GM23248 (cell line): ENCODE measurements at regions not wholly inside any gene's neighbourhood (a gene's known extent, or its start where the extent isn't known, plus 50 kb on each side); places are given as distances from the start of the nearest gene placed in this dataset.

Experiments
- DNase-seq: peaks from one replicate; pipeline ENCODE4 v3.0.0-alpha.2; 2015
- H2AFZ ChIP-seq: fragments of 200-600 bp; sonication (generic); 2 replicates; pipeline ENCODE4 v1.6.1; 2016; ENCODE audit warnings: antibody characterized with exemption
- H3F3A ChIP-seq: fragments of 200-600 bp; sonication (generic); 2 replicates; pipeline ENCODE4 v1.6.1; 2016; ENCODE audit warnings: mild to moderate bottlenecking, antibody characterized with exemption, mixed run types; ENCODE audit not compliant: insufficient read depth
- H3K27ac ChIP-seq: fragments of 200-600 bp; sonication (generic); 2 replicates; pipeline ENCODE4 v1.5.1; 2016; ENCODE audit warnings: mild to moderate bottlenecking
- H3K27me3 ChIP-seq: fragments of 200-600 bp; sonication (generic); replicated peaks from 2 replicates; pipeline ENCODE4 v1.6.1; 2016; ENCODE audit warnings: mild to moderate bottlenecking; ENCODE audit not compliant: insufficient read depth
- H3K36me3 ChIP-seq: fragments of 200-600 bp; sonication (generic); 2 replicates; pipeline ENCODE4 v1.6.1; 2016; ENCODE audit warnings: low read depth, mild to moderate bottlenecking
- H3K4me1 ChIP-seq: fragments of 200-600 bp; sonication (generic); 2 replicates; pipeline ENCODE4 v1.6.1; 2016; ENCODE audit warnings: mild to moderate bottlenecking; ENCODE audit not compliant: insufficient read depth
- H3K4me2 ChIP-seq: fragments of 200-600 bp; sonication (generic); one replicate; pipeline ENCODE4 v1.6.1; 2016; ENCODE audit warnings: mild to moderate bottlenecking; ENCODE audit not compliant: unreplicated experiment
- H3K4me3 ChIP-seq: fragments of 200-600 bp; sonication (generic); 2 replicates; pipeline ENCODE4 v1.5.1; 2016; ENCODE audit warnings: mild to moderate bottlenecking
- H3K79me2 ChIP-seq: fragments of 200-600 bp; sonication (generic); 2 replicates; pipeline ENCODE4 v1.6.1; 2016; ENCODE audit warnings: mild to moderate bottlenecking; ENCODE audit not compliant: insufficient read depth
- H3K9ac ChIP-seq: fragments of 200-600 bp; sonication (generic); 2 replicates; pipeline ENCODE4 v1.6.1; 2016; ENCODE audit warnings: mild to moderate bottlenecking
- H3K9me2 ChIP-seq: fragments of 200-600 bp; sonication (generic); 2 replicates; pipeline ENCODE4 v1.6.1; 2016; ENCODE audit warnings: mixed run types, mild to moderate bottlenecking, moderate library complexity; ENCODE audit not compliant: insufficient read depth
- H3K9me3 ChIP-seq: fragments of 200-600 bp; sonication (generic); one replicate; pipeline ENCODE4 v1.6.1; 2017; ENCODE audit warnings: low read depth
- H4K20me1 ChIP-seq: fragments of 200-600 bp; sonication (generic); 2 replicates; pipeline ENCODE4 v1.6.0; 2016; ENCODE audit not compliant: insufficient read depth
- EZH2 ChIP-seq: fragments of 200-600 bp; sonication (generic); IDR thresholded peaks from 2 replicates; pipeline ENCODE4 v1.6.1; 2018; ENCODE audit warnings: antibody characterized with exemption, mild to moderate bottlenecking; ENCODE audit not compliant: insufficient read depth, poor library complexity, severe bottlenecking
- EZH2phosphoT487 ChIP-seq: fragments of 200-600 bp; sonication (generic); IDR thresholded peaks from 2 replicates; pipeline ENCODE4 v1.6.1; 2018; ENCODE audit warnings: antibody characterized with exemption, moderate library complexity, mild to moderate bottlenecking, low read depth; ENCODE audit not compliant: insufficient read depth
- WGBS, 2 experiments: methylation state at CpG; one replicate each; pipeline ENCODE4 v1.1.6; 2015 to 2017; ENCODE audit warnings: low lambda C conversion rate in 2 of 2, low coverage in 1 of 2; ENCODE audit errors: missing lambda C conversion rate in 2 of 2; 5-methylcytosine and 5-hydroxymethylcytosine counted together
- in situ Hi-C: fragments of 300-500 bp; cut with MboI; formaldehyde crosslinking; loops from 2 replicates; pipeline ENCODE4 v1.15.0; 2020

DNA sequence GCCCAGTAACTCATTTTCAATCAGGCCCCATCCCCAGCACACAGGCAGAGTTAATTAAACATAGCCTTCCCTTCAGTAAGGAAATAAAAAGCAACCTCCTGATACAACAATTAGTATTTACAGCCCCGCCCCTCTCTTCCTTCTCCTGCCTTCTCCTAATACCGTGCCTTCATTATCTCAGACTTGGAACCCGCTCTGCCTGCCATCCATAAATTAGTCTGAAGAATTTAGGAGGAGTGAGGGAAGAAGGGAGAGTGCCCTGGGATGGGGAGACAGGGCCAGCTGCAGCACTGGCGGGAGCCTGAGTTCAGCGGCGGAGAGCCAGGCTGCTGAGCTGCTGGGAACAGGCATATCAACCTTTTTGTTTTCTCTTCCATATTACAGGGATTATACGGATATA is 172.8 kb downstream of the ACTL8 start:
- Histone ChIP-seq H3K27ac (no peak overlapping the region), H3K9ac (no peak overlapping the region), H3K36me3 (no peaks in the 10 kb centered on the region), H3K4me3 (no peak overlapping the region), H3K79me2 (no peaks in the 10 kb centered on the region), H3K4me2 (no peak overlapping the region), H4K20me1 (no peaks in the 10 kb centered on the region), H3K9me3 (no peaks in the 10 kb centered on the region), H2AFZ (no peak overlapping the region), H3K9me2 (no peaks in the 10 kb centered on the region), H3K27me3 (peaks cover 13% of the 10 kb centered on the region), H3K4me1 (no peaks in the 10 kb centered on the region), H3F3A (no peaks in the 10 kb centered on the region)
- 0 to 3% methylated on average over 7 of the region's 7 CpGs for WGBS, 2 experiments
- no peak for DNase-seq
- TF ChIP-seq EZH2: no peak
- no peak for TF ChIP-seq EZH2phosphoT487
- in situ Hi-C loops: no loop called here

GRCh38 chr1:17929224-17929623 is 174.1 kb downstream of the ACTL8 start:
- in situ Hi-C loops: no loop called here
- H3K4me2 ChIP-seq: no peak overlapping the region
- no peak overlapping the region for H3K4me3 ChIP-seq
- H3K36me3 ChIP-seq: no peaks in the 10 kb centered on the region
- no peak overlapping the region for H3K27ac ChIP-seq
- no peaks in the 10 kb centered on the region for H3K79me2 ChIP-seq
- no peaks in the 10 kb centered on the region for H3K4me1 ChIP-seq
- no peaks in the 10 kb centered on the region for H3F3A ChIP-seq
- H3K9me2 ChIP-seq: no peaks in the 10 kb centered on the region
- TF ChIP-seq EZH2 (no peak), EZH2phosphoT487 (no peak)
- no peak overlapping the region for H3K9ac ChIP-seq
- no peaks in the 10 kb centered on the region for H4K20me1 ChIP-seq
- 55 to 60% methylated on average over 6 of the region's 6 CpGs for WGBS, 2 experiments
- no peak overlapping the region for H2AFZ ChIP-seq
- H3K9me3 ChIP-seq: no peaks in the 10 kb centered on the region
- peaks cover 19% of the 10 kb centered on the region for H3K27me3 ChIP-seq
- no peak for DNase-seq

- no peaks in the 10 kb centered on the region for H3K36me3 ChIP-seq
- WGBS, 2 experiments: 14 to 25% methylated on average over 4 of the region's 4 CpGs
Measured at GRCh38 chr1:17930635-17931034, 175.5 kb downstream of the ACTL8 start.

GRCh38 chr1:17932164-17932563 is 175.4 kb upstream of the IGSF21 start:
- DNase-seq: no peak
- no peaks in the 10 kb centered on the region for H3F3A ChIP-seq
- in situ Hi-C loops: no loop called here
- H3K36me3 ChIP-seq: no peaks in the 10 kb centered on the region
- no peak overlapping the region for H2AFZ ChIP-seq
- no peak for TF ChIP-seq EZH2
- no peak for TF ChIP-seq EZH2phosphoT487
- H3K9me2 ChIP-seq: no peaks in the 10 kb centered on the region
- H3K4me1 ChIP-seq: no peaks in the 10 kb centered on the region
- peaks cover 24% of the 10 kb centered on the region for H3K27me3 ChIP-seq
- no peaks in the 10 kb centered on the region for H3K9me3 ChIP-seq
- no peak overlapping the region for H3K27ac ChIP-seq
- H3K4me2 ChIP-seq: no peak overlapping the region
- 30 to 44% methylated on average over 4 of the region's 4 CpGs for WGBS, 2 experiments
- H3K79me2 ChIP-seq: no peaks in the 10 kb centered on the region
- no peak overlapping the region for H3K9ac ChIP-seq
- no peaks in the 10 kb centered on the region for H4K20me1 ChIP-seq
- H3K4me3 ChIP-seq: no peak overlapping the region

More at GRCh38 chr1:17930635-17931034, 175.5 kb downstream of the ACTL8 start:
- no peak overlapping the region for H2AFZ ChIP-seq
- TF ChIP-seq EZH2: no peak
- no peaks in the 10 kb centered on the region for H3K9me2 ChIP-seq
- H3K4me1 ChIP-seq: no peaks in the 10 kb centered on the region
- no peak for DNase-seq
- H3F3A ChIP-seq: no peaks in the 10 kb centered on the region
- H4K20me1 ChIP-seq: no peaks in the 10 kb centered on the region
- H3K9ac ChIP-seq: no peak overlapping the region
- no peaks in the 10 kb centered on the region for H3K9me3 ChIP-seq
- no peaks in the 10 kb centered on the region for H3K79me2 ChIP-seq
- no peak overlapping the region for H3K27ac ChIP-seq
- in situ Hi-C loops: no loop called here
- peaks cover 24% of the 10 kb centered on the region for H3K27me3 ChIP-seq
- H3K4me2 ChIP-seq: no peak overlapping the region
- H3K4me3 ChIP-seq: no peak overlapping the region

DNA sequence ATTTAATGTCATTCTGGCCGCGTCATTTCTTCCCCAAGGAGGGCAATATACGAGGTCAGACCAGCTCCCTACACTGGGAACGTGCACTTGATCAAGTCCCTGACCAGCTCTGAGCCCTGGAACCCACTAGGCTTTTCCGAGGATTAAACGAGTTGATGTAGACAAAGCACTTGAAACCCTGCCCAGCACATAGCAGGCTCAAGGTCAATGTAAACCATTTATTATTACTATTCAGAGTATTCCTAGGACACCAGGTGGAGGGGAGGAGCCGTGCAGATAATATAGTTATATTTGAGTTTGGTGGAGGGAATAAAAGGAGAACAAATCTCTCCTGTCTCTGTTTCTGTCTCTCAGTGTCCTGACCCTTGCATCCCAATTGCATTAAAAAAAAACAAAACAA is 174.1 kb upstream of the IGSF21 start:
- no peak overlapping the region for H3K4me2 ChIP-seq
- peaks cover 18% of the 10 kb centered on the region; the same call in 1 of the 2 replicates for H3K27me3 ChIP-seq
- H3K27ac ChIP-seq: no peak overlapping the region
- no peak for DNase-seq
- no peaks in the 10 kb centered on the region for H4K20me1 ChIP-seq
- no peaks in the 10 kb centered on the region for H3K9me2 ChIP-seq
- no peaks in the 10 kb centered on the region for H3K79me2 ChIP-seq
- no peaks in the 10 kb centered on the region for H3K9me3 ChIP-seq
- no peak overlapping the region for H3K9ac ChIP-seq
- WGBS, 2 experiments: 43 to 48% methylated on average over 7 of the region's 7 CpGs
- no peak overlapping the region for H2AFZ ChIP-seq
- in situ Hi-C loops: no loop called here
- no peaks in the 10 kb centered on the region for H3K4me1 ChIP-seq
- no peak overlapping the region for H3K4me3 ChIP-seq
- H3F3A ChIP-seq: no peaks in the 10 kb centered on the region
- H3K36me3 ChIP-seq: no peaks in the 10 kb centered on the region
- TF ChIP-seq EZH2: no peak
- no peak for TF ChIP-seq EZH2phosphoT487
